ENCODE measurements at regions not wholly inside any gene's neighbourhood (a gene's known extent, or its start where the extent isn't known, plus 50 kb on each side); places are given as distances from the start of the nearest gene placed in this dataset.
"Not testable (repeated sequence)": the region's sequence is repeated elsewhere in the genome, so short reads cannot be mapped to it uniquely, and the experiment has no call there.

- Histone ChIP-seq H3K4me2 (ENCODE audit: low read depth, low read length, poor library complexity, severe bottlenecking) (no peak overlapping the region), H3K27me3 (ENCODE audit: low read length) (no peaks in the 10 kb centered on the region; the same call in 1 of the 2 replicates), H3K36me3 (ENCODE audit: insufficient read depth, low read length) (no peaks in the 10 kb centered on the region), H2AFZ (ENCODE audit: low read length) (no peak overlapping the region), H3K4me3 (ENCODE audit: low read length) (no peak overlapping the region), H3K9me3 (ENCODE audit: low read length) (no peaks in the 10 kb centered on the region), H4K20me1 (ENCODE audit: insufficient read depth, low read depth, low read length) (no peaks in the 10 kb centered on the region), H3K27ac (ENCODE audit: low read length) (no peak overlapping the region), H3K9ac (ENCODE audit: low read length) (no peak overlapping the region), H3K79me2 (ENCODE audit: low read length) (no peaks in the 10 kb centered on the region), H3K9me2 (replicated peaks; ENCODE audit: insufficient read depth, low read length) (no peaks in the 10 kb centered on the region), H3K4me1 (ENCODE audit: low read length) (no peaks in the 10 kb centered on the region)
- DNase-seq = no peak
Measured at GRCh38 chr20:5467086-5467485, 143.7 kb downstream of the GPCPD1 start.

GRCh38 chr20:5465604-5465927, 145.2 kb downstream of the GPCPD1 start:
- Histone ChIP-seq H4K20me1 (ENCODE audit: insufficient read depth, low read depth, low read length) (no peaks in the 10 kb centered on the region), H3K36me3 (ENCODE audit: insufficient read depth, low read length) (no peaks in the 10 kb centered on the region), H3K4me1 (ENCODE audit: low read length) (no peaks in the 10 kb centered on the region), H3K27ac (ENCODE audit: low read length) (no peak overlapping the region), H3K9ac (ENCODE audit: low read length) (no peak overlapping the region), H3K9me2 (replicated peaks; ENCODE audit: insufficient read depth, low read length) (no peaks in the 10 kb centered on the region), H3K27me3 (ENCODE audit: low read length) (no peaks in the 10 kb centered on the region; the same call in 1 of the 2 replicates), H3K9me3 (ENCODE audit: low read length) (no peaks in the 10 kb centered on the region), H2AFZ (ENCODE audit: low read length) (no peak overlapping the region), H3K4me3 (ENCODE audit: low read length) (no peak overlapping the region), H3K79me2 (ENCODE audit: low read length) (no peaks in the 10 kb centered on the region), H3K4me2 (ENCODE audit: low read depth, low read length, poor library complexity, severe bottlenecking) (no peak overlapping the region)
- DNase-seq = no peak

GRCh38 chr20:5464901-5465603, 145.8 kb downstream of the GPCPD1 start:
- Histone ChIP-seq H2AFZ (ENCODE audit: low read length) (no peak overlapping the region), H4K20me1 (ENCODE audit: insufficient read depth, low read depth, low read length) (no peaks in the 10 kb centered on the region), H3K4me1 (ENCODE audit: low read length) (no peaks in the 10 kb centered on the region), H3K9me2 (replicated peaks; ENCODE audit: insufficient read depth, low read length) (no peaks in the 10 kb centered on the region), H3K4me2 (ENCODE audit: low read depth, low read length, poor library complexity, severe bottlenecking) (no peak overlapping the region), H3K27ac (ENCODE audit: low read length) (no peak overlapping the region), H3K36me3 (ENCODE audit: insufficient read depth, low read length) (no peaks in the 10 kb centered on the region), H3K9ac (ENCODE audit: low read length) (no peak overlapping the region), H3K9me3 (ENCODE audit: low read length) (no peaks in the 10 kb centered on the region), H3K79me2 (ENCODE audit: low read length) (no peaks in the 10 kb centered on the region), H3K4me3 (ENCODE audit: low read length) (no peak overlapping the region), H3K27me3 (ENCODE audit: low read length) (no peaks in the 10 kb centered on the region; the same call in 1 of the 2 replicates)
- DNase-seq = no peak

DNA sequence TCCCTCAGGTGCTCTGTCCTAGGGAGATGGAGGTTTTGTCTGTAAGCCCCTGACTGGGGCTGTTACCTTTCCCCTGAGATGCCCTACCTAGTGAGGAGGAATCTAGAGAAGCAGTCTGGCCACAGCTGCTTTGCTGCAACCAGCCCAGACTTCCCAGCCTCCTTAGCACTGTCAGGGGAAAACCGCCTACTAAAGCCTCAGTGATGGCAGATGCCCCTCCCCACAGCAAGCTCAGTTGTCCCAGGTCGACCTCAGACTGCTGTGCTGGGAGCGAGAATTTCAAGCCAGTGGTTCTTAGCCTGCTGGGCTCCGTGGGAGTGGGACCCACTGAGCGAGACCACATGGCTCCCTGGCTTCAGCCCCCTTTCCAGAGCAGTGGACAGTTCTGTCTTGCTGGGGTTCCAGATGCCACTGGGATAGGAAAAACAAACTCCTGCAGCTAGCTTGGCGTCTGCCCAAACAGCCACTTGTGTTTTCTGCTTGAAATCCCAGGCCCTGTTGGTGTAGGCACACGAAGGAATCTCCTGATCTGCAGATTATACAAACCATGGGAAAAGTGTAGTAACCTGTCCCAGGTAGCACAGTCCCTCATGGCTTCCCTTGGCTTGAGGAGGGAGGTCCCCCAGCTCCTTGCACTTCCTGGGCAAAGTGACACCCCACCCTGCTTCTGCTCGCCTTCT, 146.4 kb upstream of the PROKR2 start:
- no peaks in the 10 kb centered on the region for H4K20me1 ChIP-seq (ENCODE audit: insufficient read depth, low read depth, low read length)
- no peak overlapping the region for H3K4me2 ChIP-seq (ENCODE audit: low read depth, low read length, poor library complexity, severe bottlenecking)
- H3K36me3 ChIP-seq (ENCODE audit: insufficient read depth, low read length) = no peaks in the 10 kb centered on the region
- H3K79me2 ChIP-seq (ENCODE audit: low read length) = no peaks in the 10 kb centered on the region
- H3K9me3 ChIP-seq (ENCODE audit: low read length) = no peaks in the 10 kb centered on the region
- no peak overlapping the region for H2AFZ ChIP-seq (ENCODE audit: low read length)
- DNase-seq = no peak
- no peak overlapping the region for H3K27ac ChIP-seq (ENCODE audit: low read length)
- H3K9me2 ChIP-seq (replicated peaks; ENCODE audit: insufficient read depth, low read length) = no peaks in the 10 kb centered on the region
- H3K4me3 ChIP-seq (ENCODE audit: low read length) = no peak overlapping the region
- no peaks in the 10 kb centered on the region for H3K4me1 ChIP-seq (ENCODE audit: low read length)
- H3K9ac ChIP-seq (ENCODE audit: low read length) = no peak overlapping the region
- H3K27me3 ChIP-seq (ENCODE audit: low read length) = no peaks in the 10 kb centered on the region; the same call in 1 of the 2 replicates

GRCh38 chr20:5453745-5454144, 137.0 kb upstream of the PROKR2 start:
- not testable (repeated sequence) for H3K79me2 ChIP-seq (ENCODE audit: low read length); H3K9me3 ChIP-seq (ENCODE audit: low read length); H3K36me3 ChIP-seq (ENCODE audit: insufficient read depth, low read length); H3K27me3 ChIP-seq (ENCODE audit: low read length); H3K4me2 ChIP-seq (ENCODE audit: low read depth, low read length, poor library complexity, severe bottlenecking); H3K4me1 ChIP-seq (ENCODE audit: low read length); H4K20me1 ChIP-seq (ENCODE audit: insufficient read depth, low read depth, low read length); H2AFZ ChIP-seq (ENCODE audit: low read length); H3K9ac ChIP-seq (ENCODE audit: low read length); H3K27ac ChIP-seq (ENCODE audit: low read length); DNase-seq; H3K9me2 ChIP-seq (replicated peaks; ENCODE audit: insufficient read depth, low read length); H3K4me3 ChIP-seq (ENCODE audit: low read length)

- H3K9ac ChIP-seq (ENCODE audit: low read length); H3K36me3 ChIP-seq (ENCODE audit: insufficient read depth, low read length); H3K9me2 ChIP-seq (replicated peaks; ENCODE audit: insufficient read depth, low read length); H2AFZ ChIP-seq (ENCODE audit: low read length); H4K20me1 ChIP-seq (ENCODE audit: insufficient read depth, low read depth, low read length); H3K79me2 ChIP-seq (ENCODE audit: low read length); H3K4me3 ChIP-seq (ENCODE audit: low read length); DNase-seq; H3K27ac ChIP-seq (ENCODE audit: low read length); H3K9me3 ChIP-seq (ENCODE audit: low read length); H3K4me2 ChIP-seq (ENCODE audit: low read depth, low read length, poor library complexity, severe bottlenecking); H3K27me3 ChIP-seq (ENCODE audit: low read length); H3K4me1 ChIP-seq (ENCODE audit: low read length): not testable (repeated sequence)
Measured at GRCh38 chr20:5453316-5453715, 136.6 kb upstream of the PROKR2 start.

GRCh38 chr20:5452691-5453090, 135.9 kb upstream of the PROKR2 start:
- not testable (repeated sequence) for H3K9ac ChIP-seq (ENCODE audit: low read length); H3K4me2 ChIP-seq (ENCODE audit: low read depth, low read length, poor library complexity, severe bottlenecking); H3K36me3 ChIP-seq (ENCODE audit: insufficient read depth, low read length); H3K4me1 ChIP-seq (ENCODE audit: low read length); H3K27me3 ChIP-seq (ENCODE audit: low read length); H3K4me3 ChIP-seq (ENCODE audit: low read length); H2AFZ ChIP-seq (ENCODE audit: low read length); H3K27ac ChIP-seq (ENCODE audit: low read length); DNase-seq; H3K9me2 ChIP-seq (replicated peaks; ENCODE audit: insufficient read depth, low read length); H4K20me1 ChIP-seq (ENCODE audit: insufficient read depth, low read depth, low read length); H3K79me2 ChIP-seq (ENCODE audit: low read length); H3K9me3 ChIP-seq (ENCODE audit: low read length)

GRCh38 chr20:5452286-5452685, 135.5 kb upstream of the PROKR2 start:
- H3K27ac ChIP-seq (ENCODE audit: low read length); H3K9ac ChIP-seq (ENCODE audit: low read length); H2AFZ ChIP-seq (ENCODE audit: low read length); H3K79me2 ChIP-seq (ENCODE audit: low read length); H3K9me3 ChIP-seq (ENCODE audit: low read length); H3K4me3 ChIP-seq (ENCODE audit: low read length); DNase-seq; H3K9me2 ChIP-seq (replicated peaks; ENCODE audit: insufficient read depth, low read length); H3K4me2 ChIP-seq (ENCODE audit: low read depth, low read length, poor library complexity, severe bottlenecking); H4K20me1 ChIP-seq (ENCODE audit: insufficient read depth, low read depth, low read length); H3K4me1 ChIP-seq (ENCODE audit: low read length); H3K36me3 ChIP-seq (ENCODE audit: insufficient read depth, low read length); H3K27me3 ChIP-seq (ENCODE audit: low read length): not testable (repeated sequence)

All from Karpas-422 (cell line).